Stimulated activated CD8-positive, alpha-beta memory T cell treated with anti-CD3 and anti-CD28 coated beads, Interleukin-4, amount 100 ng/mL, for 24 hours (primary cell): ENCODE measurements at regions not wholly inside any gene's neighbourhood (a gene's known extent, or its start where the extent isn't known, plus 50 kb on each side); places are given as distances from the start of the nearest gene placed in this dataset.
"Not testable (repeated sequence)": the region's sequence is repeated elsewhere in the genome, so short reads cannot be mapped to it uniquely, and the experiment has no call there.

ENCODE experiments used
- DNase-seq: peaks from one replicate; pipeline ENCODE4 v3.0.0-alpha.2; 2020; ENCODE audit warnings: low read depth

- no peak for DNase-seq
These were observed 295.6 kb downstream of the PTPRC start for GRCh38 chr1:198934426-198934825.

- peak; percentile 30 for DNase-seq
These were observed 296.1 kb downstream of the PTPRC start for GRCh38 chr1:198934901-198935305.

- DNase-seq = peak; percentile 50
These were observed 296.6 kb downstream of the PTPRC start for GRCh38 chr1:198935306-198935921.

- DNase-seq = no peak
These were observed 297.7 kb downstream of the PTPRC start for GRCh38 chr1:198936371-198937083.

GRCh38 chr1:198937231-198938031 is 298.6 kb downstream of the PTPRC start:
- DNase-seq = peak; percentile 18

GRCh38 chr1:198939286-198939685 is 300.4 kb downstream of the PTPRC start:
- DNase-seq = no peak

GRCh38 chr1:198939956-198940355 is 301.1 kb downstream of the PTPRC start:
- no peak for DNase-seq

GRCh38 chr1:198942466-198942865 is 303.6 kb downstream of the PTPRC start:
- DNase-seq = no peak

- DNase-seq = no peak
These were observed 304.8 kb downstream of the PTPRC start for GRCh38 chr1:198943484-198944187.

GRCh38 chr1:198947456-198947855 is 308.6 kb downstream of the PTPRC start:
- no peak for DNase-seq

- DNase-seq = no peak
These were observed 310.2 kb downstream of the PTPRC start for GRCh38 chr1:198948895-198949659.

- DNase-seq = no peak
These were observed 311.2 kb downstream of the PTPRC start for GRCh38 chr1:198950036-198950435.

GRCh38 chr1:198955085-198955484 is 316.2 kb downstream of the PTPRC start:
- no peak for DNase-seq

GRCh38 chr1:198957044-198957443 is 318.2 kb downstream of the PTPRC start:
- no peak for DNase-seq

GRCh38 chr1:198959032-198959431 is 320.2 kb downstream of the PTPRC start:
- DNase-seq = no peak

- no peak for DNase-seq
These were observed 320.8 kb downstream of the PTPRC start for GRCh38 chr1:198959676-198960075.

- not testable (repeated sequence) for DNase-seq
These were observed 325.0 kb downstream of the PTPRC start for GRCh38 chr1:198963796-198964195.

GRCh38 chr1:198966519-198966918 is 327.7 kb downstream of the PTPRC start:
- DNase-seq = no peak

GRCh38 chr1:198967566-198967965 is 328.7 kb downstream of the PTPRC start:
- DNase-seq = no peak

- no peak for DNase-seq
These were observed 330.0 kb downstream of the PTPRC start for GRCh38 chr1:198968866-198969265.

GRCh38 chr1:198969981-198970380 is 331.1 kb downstream of the PTPRC start:
- DNase-seq = no peak

- DNase-seq = no peak
These were observed 332.1 kb downstream of the PTPRC start for GRCh38 chr1:198970916-198971315.
